Upper lobe of right lung (tissue), 1 donor: ENCODE measurements at regions not wholly inside any gene's neighbourhood (a gene's known extent, or its start where the extent isn't known, plus 50 kb on each side); places are given as distances from the start of the nearest gene placed in this dataset.

Experiments
- ATAC-seq: fragments of 200-7000 bp; cut with Tn5 transposase; one replicate; pipeline ENCODE4 v1.9.1; 2020; ENCODE audit warnings: mild to moderate bottlenecking, moderate library complexity
- DNase-seq: peaks from one replicate; pipeline ENCODE4 v3.0.0-alpha.2; 2020
- H3K27ac ChIP-seq: fragments of 200-600 bp; one replicate; pipeline ENCODE4 v1.8.0; 2022
- H3K27me3 ChIP-seq: fragments of 200-600 bp; one replicate; pipeline ENCODE4 v1.8.0; 2022; ENCODE audit warnings: mild to moderate bottlenecking
- H3K36me3 ChIP-seq: fragments of 200-600 bp; one replicate; pipeline ENCODE4 v1.8.0; 2022
- H3K4me1 ChIP-seq: fragments of 200-600 bp; one replicate; pipeline ENCODE4 v1.8.0; 2022
- H3K4me3 ChIP-seq: fragments of 200-600 bp; one replicate; pipeline ENCODE4 v1.8.0; 2022; ENCODE audit warnings: mild to moderate bottlenecking
- H3K9me3 ChIP-seq: fragments of 200-600 bp; one replicate; pipeline ENCODE4 v1.8.0; 2022
- CTCF ChIP-seq: fragments of 200-600 bp; IDR thresholded peaks from one replicate; pipeline ENCODE4 v1.8.0; 2022; ENCODE audit warnings: antibody characterized with exemption
- intact Hi-C: fragments of 100-400 bp; cut with DNase I; formaldehyde crosslinking; loops from one replicate; pipeline ENCODE4 v1.11.0; 2022
- donor health status: DM: no; HTN: yes; CAD: no; lungs with severe emphysema.

GRCh38 chr12:67843257-67843656 lies 146.0 kb upstream of the IFNG-AS1 start:
- Histone ChIP-seq H3K4me3 (no peak overlapping the region), H3K9me3 (peaks cover 5% of the 10 kb centered on the region), H3K36me3 (no peaks in the 10 kb centered on the region), H3K4me1 (no peaks in the 10 kb centered on the region), H3K27ac (no peak overlapping the region), H3K27me3 (no peaks in the 10 kb centered on the region)
- ATAC-seq (no peak), DNase-seq (no peak)
- TF ChIP-seq CTCF, result no peak
- intact Hi-C loops, result no loop called here

GRCh38 chr12:67852701-67853100 lies 136.5 kb upstream of the IFNG-AS1 start:
- ATAC-seq (no peak), DNase-seq (no peak)
- no peaks in the 10 kb centered on the region for H3K36me3 ChIP-seq
- no peak for TF ChIP-seq CTCF
- intact Hi-C loops, result no loop called here
- no peaks in the 10 kb centered on the region for H3K4me1 ChIP-seq
- no peaks in the 10 kb centered on the region for H3K9me3 ChIP-seq
- no peaks in the 10 kb centered on the region for H3K27me3 ChIP-seq
- H3K4me3 ChIP-seq, result no peak overlapping the region
- no peak overlapping the region for H3K27ac ChIP-seq

DNA sequence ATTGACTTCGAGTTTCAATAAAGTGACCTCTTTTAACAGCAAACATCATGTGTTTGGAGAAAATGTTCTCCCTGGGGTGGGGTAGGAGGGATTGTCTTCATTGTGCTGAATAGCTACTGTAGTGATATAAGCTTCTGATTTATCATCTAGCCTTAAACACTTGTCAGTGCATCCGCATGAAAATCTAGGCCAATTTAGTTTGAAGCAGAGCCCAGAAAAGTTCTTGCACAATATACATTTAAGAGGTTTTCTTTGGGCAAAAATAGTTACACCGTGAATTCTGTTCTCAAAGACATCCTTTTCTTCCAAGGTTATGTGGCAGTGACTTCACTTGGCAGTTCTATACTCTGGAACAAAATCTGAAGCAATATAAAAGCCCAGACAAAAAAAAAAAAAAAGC lies 136.0 kb upstream of the IFNG-AS1 start:
- no peak for DNase-seq
- Histone ChIP-seq H3K36me3 (no peaks in the 10 kb centered on the region), H3K9me3 (no peaks in the 10 kb centered on the region), H3K4me3 (no peak overlapping the region), H3K27me3 (no peaks in the 10 kb centered on the region), H3K4me1 (no peaks in the 10 kb centered on the region), H3K27ac (no peak overlapping the region)
- no peak for ATAC-seq
- TF ChIP-seq CTCF, result no peak
- intact Hi-C loops, result no loop called here

- Histone ChIP-seq H3K27me3 (no peaks in the 10 kb centered on the region), H3K4me1 (no peaks in the 10 kb centered on the region), H3K27ac (no peak overlapping the region), H3K9me3 (no peaks in the 10 kb centered on the region), H3K4me3 (no peak overlapping the region), H3K36me3 (no peaks in the 10 kb centered on the region)
- ATAC-seq (no peak), DNase-seq (no peak)
- intact Hi-C loops, result no loop called here
- TF ChIP-seq CTCF, result no peak
Measured at GRCh38 chr12:67854351-67854750, 134.9 kb upstream of the IFNG-AS1 start.

DNA sequence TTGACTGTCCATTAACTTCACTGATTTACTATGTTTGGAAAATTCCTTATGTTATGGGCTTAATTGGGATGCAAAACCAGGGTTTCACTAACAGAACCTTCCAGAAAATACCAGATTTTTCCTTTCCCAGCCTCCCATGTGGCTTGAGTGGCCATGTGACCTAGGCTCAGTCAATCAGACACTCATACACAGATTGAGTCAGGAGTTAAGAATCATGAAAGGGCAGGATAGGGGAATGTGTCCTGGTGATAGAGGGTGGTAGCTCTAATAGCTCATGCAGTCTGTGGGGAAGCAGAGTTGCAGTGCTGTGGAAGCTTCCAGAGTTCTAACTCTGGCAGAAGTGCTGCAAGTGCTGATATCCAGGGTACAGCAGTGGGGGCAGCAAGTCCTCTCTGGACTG lies 134.1 kb upstream of the IFNG-AS1 start:
- TF ChIP-seq CTCF, result no peak
- H3K4me1 ChIP-seq, result no peaks in the 10 kb centered on the region
- H3K9me3 ChIP-seq, result no peaks in the 10 kb centered on the region
- DNase-seq (no peak), ATAC-seq (no peak)
- intact Hi-C loops, result no loop called here
- no peaks in the 10 kb centered on the region for H3K36me3 ChIP-seq
- no peak overlapping the region for H3K27ac ChIP-seq
- H3K4me3 ChIP-seq, result no peak overlapping the region
- H3K27me3 ChIP-seq, result no peaks in the 10 kb centered on the region

DNA sequence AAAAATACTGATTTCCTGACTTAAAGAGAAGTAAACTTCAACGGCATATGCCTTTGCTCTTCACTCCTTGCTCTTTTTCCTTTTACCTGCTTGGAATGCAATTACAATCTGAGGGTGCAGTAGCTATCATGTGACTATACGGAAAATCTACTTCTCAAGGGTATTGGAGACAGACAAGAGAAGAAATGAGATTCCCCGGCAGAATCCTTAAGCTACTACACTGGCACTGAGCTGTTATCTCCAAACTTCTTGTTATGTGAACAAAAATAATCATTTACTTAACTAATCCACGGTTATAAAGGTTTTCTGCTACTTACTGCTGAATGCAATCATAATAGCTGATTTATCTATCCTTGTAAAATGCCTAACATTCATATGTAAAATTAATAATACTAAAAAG lies 118.0 kb upstream of the IFNG-AS1 start:
- DNase-seq (no peak), ATAC-seq (no peak)
- no peak overlapping the region for H3K27ac ChIP-seq
- H3K36me3 ChIP-seq, result no peaks in the 10 kb centered on the region
- H3K27me3 ChIP-seq, result no peaks in the 10 kb centered on the region
- H3K9me3 ChIP-seq, result no peaks in the 10 kb centered on the region
- no peak for TF ChIP-seq CTCF
- H3K4me1 ChIP-seq, result no peaks in the 10 kb centered on the region
- H3K4me3 ChIP-seq, result no peak overlapping the region
- intact Hi-C loops, result no loop called here
